ENCODE measurements at regions not wholly inside any gene's neighbourhood (a gene's known extent, or its start where the extent isn't known, plus 50 kb on each side); places are given as distances from the start of the nearest gene placed in this dataset.
"Not testable (repeated sequence)": the region's sequence is repeated elsewhere in the genome, so short reads cannot be mapped to it uniquely, and the experiment has no call there.

- DNase-seq = no peak
Observed at GRCh38 chr12:78530100-78530765, 334.3 kb upstream of the SYT1 start.

DNA sequence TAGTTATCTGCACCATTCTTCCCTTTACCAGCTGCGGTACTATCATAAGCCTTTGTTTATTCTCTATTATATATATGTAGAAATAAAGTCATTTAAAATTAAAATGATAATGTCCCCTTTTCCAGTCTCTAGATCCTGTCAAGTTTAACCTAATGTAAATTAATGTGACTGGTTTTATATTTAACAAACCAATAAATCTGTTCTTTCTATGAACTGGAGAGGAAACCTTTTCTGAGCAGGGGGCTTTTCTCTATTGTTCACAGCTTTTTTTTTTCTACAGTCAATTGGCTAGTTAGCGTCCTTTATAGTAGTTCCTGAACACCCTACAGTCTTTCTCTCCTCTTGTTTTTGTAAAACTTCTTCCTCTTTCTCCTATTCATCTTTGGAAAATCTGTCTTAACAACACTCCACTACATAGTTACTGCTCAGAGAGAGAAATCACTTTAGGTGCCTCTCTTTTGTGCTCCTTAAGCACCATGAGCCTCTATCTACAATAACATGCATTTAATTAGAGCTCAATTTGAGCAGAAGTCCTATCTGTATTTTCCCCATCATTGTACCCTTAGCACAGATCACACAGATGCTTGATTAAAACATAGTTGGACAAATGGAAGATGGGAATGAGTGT lies 332.6 kb upstream of the SYT1 start:
- DNase-seq = no peak

GRCh38 chr12:78534311-78534710 lies 330.3 kb upstream of the SYT1 start:
- no peak for DNase-seq

- DNase-seq = no peak
Observed at GRCh38 chr12:78540606-78541336, 323.8 kb upstream of the SYT1 start.

GRCh38 chr12:78550831-78551230 lies 313.7 kb upstream of the SYT1 start:
- no peak for DNase-seq

DNA sequence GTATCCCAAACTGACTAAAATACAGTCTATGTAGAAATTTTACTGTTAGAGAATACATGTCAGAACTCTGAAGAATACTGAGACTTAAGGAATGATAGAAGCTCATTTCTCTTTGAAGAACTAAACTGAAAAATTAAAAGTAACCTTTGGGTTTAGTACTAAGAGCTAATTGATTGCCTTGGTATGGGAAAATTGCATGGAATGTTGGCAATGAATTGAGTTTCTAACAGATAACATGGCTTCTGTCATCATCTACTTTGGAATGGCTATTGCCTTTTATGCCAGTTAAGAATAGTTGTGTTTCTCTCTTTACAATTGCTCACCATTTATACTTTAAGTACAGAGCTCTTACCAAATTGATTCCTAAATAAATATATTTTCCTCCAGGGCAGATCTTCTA lies 308.8 kb upstream of the SYT1 start:
- DNase-seq = no peak

GRCh38 chr12:78556651-78557050 lies 307.9 kb upstream of the SYT1 start:
- DNase-seq = no peak

- DNase-seq = no peak
Observed at GRCh38 chr12:78559416-78559815, 305.2 kb upstream of the SYT1 start.

- no peak for DNase-seq
Observed at GRCh38 chr12:78559886-78560285, 304.7 kb upstream of the SYT1 start.

DNA sequence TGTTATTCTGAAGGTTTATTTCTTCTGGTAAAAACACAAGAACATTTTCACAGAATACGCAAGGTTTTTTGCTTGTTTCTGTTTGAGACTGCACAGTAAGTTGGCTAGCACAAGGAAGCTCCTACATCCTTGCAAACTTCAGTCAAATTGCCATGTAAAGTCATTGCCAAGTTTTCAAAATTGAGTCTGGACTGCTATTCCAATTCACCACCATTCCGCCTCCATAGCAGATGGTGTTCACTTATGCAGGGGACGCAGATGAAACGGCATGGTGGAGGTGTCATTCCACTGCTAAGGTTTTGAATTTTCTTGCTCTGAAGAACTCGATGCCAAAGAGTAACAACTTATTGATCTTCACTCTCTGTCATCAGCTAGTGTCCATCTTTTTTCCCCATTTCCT lies 303.9 kb upstream of the SYT1 start:
- DNase-seq = no peak

- DNase-seq = peak; percentile 31
Observed at GRCh38 chr12:78562368-78563205, 302.0 kb upstream of the SYT1 start.

DNA sequence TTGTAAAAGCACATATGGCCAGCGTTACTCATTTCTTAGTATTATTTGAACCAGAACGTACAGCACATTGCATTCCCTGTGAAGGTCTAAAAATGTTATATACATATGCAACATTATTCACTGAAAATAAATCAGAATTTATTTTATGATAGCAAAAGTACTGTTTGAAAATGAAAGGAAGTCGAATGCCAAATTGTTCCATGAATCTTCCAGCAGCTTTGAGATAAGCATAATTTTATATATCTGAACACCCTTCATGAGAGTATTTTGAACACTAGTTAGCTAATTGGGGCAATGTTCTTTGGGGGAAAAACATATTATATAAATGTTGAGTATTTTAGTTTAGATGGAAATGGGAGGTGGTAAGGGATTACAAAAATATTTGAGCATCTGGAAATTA lies 300.7 kb upstream of the SYT1 start:
- DNase-seq = no peak

- no peak for DNase-seq
Observed at GRCh38 chr12:78566456-78566855, 298.1 kb upstream of the SYT1 start.

DNA sequence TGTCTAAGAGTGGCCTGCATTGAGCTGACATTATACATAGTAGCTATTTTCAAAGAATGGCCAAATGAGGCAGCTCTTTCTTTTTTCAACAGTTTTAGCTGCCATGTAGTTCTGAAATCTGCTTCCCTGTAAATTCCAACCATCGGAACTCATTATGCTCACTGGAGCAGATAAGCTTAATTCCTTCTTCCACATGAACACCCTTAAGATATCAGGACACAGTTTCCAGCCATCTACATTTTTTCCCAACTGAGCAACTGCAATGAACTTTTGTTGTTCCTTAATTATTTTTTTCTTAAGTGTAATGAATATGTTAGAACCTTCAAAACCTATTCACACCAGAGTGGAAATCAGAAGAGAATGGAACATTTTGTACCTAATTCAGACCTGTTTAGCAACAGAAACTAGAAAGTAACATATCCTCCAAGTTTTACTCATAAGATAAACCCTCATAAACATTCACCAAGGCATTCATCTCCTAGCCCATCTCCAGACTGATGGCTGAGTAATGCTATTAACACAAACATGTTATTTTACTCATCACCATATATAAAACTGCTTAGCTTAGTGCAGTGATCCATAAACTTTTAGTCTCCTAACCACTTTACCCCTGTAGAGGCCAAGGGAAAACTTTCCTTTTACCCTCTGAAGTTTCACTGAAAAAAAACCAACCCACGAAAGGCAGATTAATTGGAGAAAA lies 296.1 kb upstream of the SYT1 start:
- DNase-seq = no peak

- DNase-seq = no peak
Observed at GRCh38 chr12:78571953-78572352, 292.6 kb upstream of the SYT1 start.

- DNase-seq = not testable (repeated sequence)
Observed at GRCh38 chr12:78575208-78575607, 289.4 kb upstream of the SYT1 start.

GRCh38 chr12:78579846-78580245 lies 284.7 kb upstream of the SYT1 start:
- no peak for DNase-seq

GRCh38 chr12:78580296-78580695 lies 284.3 kb upstream of the SYT1 start:
- DNase-seq = no peak

GRCh38 chr12:78584695-78585094 lies 279.9 kb upstream of the SYT1 start:
- no peak for DNase-seq

GRCh38 chr12:78585132-78585531 lies 279.4 kb upstream of the SYT1 start:
- no peak for DNase-seq

DNA sequence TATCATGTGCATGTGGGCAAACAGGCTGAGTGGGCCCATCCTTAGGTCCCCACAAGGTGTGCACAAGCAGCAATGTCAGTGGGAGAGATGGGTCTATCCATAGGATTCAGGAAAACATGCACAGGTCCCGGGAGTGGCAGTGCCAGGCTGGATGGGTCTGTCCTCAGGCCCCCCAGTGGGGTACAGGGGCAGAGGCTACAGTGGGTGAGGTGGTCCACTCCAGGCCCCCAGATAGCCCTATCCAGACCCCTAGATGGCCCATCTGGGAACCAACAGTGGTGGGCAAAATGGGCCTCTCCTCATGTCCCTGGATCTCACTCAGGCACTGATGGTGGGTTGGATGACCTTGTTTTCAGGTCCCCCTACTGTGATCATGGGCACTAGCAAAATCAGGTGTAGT lies 277.8 kb upstream of the SYT1 start:
- DNase-seq = no peak

DNA sequence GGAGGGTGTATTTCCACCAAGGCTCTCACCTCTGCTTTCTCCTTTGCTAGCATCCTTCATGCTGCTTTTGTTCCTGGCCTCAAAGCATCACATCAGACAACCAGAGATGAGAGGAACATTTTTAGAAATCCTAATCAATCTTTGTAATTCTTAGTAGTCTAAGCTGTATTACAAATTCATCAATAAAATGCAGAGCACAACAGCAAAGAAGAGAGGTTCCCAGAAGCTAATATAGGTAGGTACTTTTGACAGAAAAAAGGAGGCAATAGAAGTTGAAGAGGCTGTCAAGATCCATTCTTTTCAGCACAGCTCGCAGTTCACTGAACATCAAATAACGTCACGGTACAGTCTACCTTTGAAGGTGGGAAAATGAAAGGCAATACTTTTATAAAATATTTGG lies 265.2 kb upstream of the SYT1 start:
- no peak for DNase-seq

GRCh38 chr12:78600541-78600940 lies 264.0 kb upstream of the SYT1 start:
- no peak for DNase-seq

Data from COR-L47 (cell line).